Body of pancreas (tissue), 4 donors: ENCODE measurements at regions not wholly inside any gene's neighbourhood (a gene's known extent, or its start where the extent isn't known, plus 50 kb on each side); places are given as distances from the start of the nearest gene placed in this dataset.

Source experiments
- ATAC-seq: fragments of 150-250 bp; one replicate; pipeline ENCODE4 v1.9.1; 2016
- DNase-seq, 4 donors: peaks; one replicate each; pipeline ENCODE4 v3.0.0-alpha.2; 2019
- H3K27ac ChIP-seq, 4 donors: fragments of 200-600 bp; sonication (generic); 1 replicate in 3 of 4; 2 replicates in 1 of 4; pipeline versions ENCODE4 v1.5.1 to v1.6.1; 2016 to 2019; ENCODE audit warnings: mild to moderate bottlenecking in 1 of 4, mixed read lengths in 1 of 4, moderate library complexity in 1 of 4
- H3K27me3 ChIP-seq, 2 donors: fragments of 200-600 bp; sonication (generic); one replicate each; pipeline ENCODE4 v1.6.0; 2016; ENCODE audit warnings: mild to moderate bottlenecking in 1 of 2
- H3K36me3 ChIP-seq, 2 donors: fragments of 200-600 bp; sonication (generic); replicated peaks in 1 of 2; 2 replicates each; pipeline ENCODE4 v1.5.1; 2016; ENCODE audit warnings: low read depth in 2 of 2; ENCODE audit not compliant: insufficient read depth in 1 of 2
- H3K4me1 ChIP-seq: fragments of 200-600 bp; sonication (generic); one replicate; pipeline ENCODE4 v1.6.0; 2016
- H3K4me3 ChIP-seq, 2 donors: fragments of 200-600 bp; sonication (generic); 1 replicate in 1 of 2; 2 replicates in 1 of 2; pipeline ENCODE4 v1.5.1; 2016 to 2019
- H3K9me3 ChIP-seq, 3 donors: fragments of 200-600 bp; sonication (generic); 1 replicate in 2 of 3; 2 replicates in 1 of 3; pipeline ENCODE4 v1.5.1; 2016
- CTCF ChIP-seq, 7 experiments: fragments of 450-650 bp in 4 of 7; fragments of 200-600 bp in 3 of 7; sonication (generic) in 3 of 7; IDR thresholded peaks; one replicate each; pipeline ENCODE4 v1.5.1; 2016 to 2019; ENCODE audit warnings: antibody characterized with exemption in 7 of 7
- POLR2A ChIP-seq, 3 donors: fragments of 450-650 bp; IDR thresholded peaks; one replicate each; pipeline ENCODE4 v1.6.1; 2016; ENCODE audit warnings: antibody characterized with exemption in 3 of 3, mild to moderate bottlenecking in 2 of 3
- WGBS, 2 donors: methylation state at CpG; one replicate each; pipeline ENCODE4 v1.1.5; 2017; 5-methylcytosine and 5-hydroxymethylcytosine counted together
- intact Hi-C: fragments of 100-400 bp; cut with DNase I; formaldehyde crosslinking; loops from one replicate; pipeline ENCODE4 v1.15.1; 2023

DNA sequence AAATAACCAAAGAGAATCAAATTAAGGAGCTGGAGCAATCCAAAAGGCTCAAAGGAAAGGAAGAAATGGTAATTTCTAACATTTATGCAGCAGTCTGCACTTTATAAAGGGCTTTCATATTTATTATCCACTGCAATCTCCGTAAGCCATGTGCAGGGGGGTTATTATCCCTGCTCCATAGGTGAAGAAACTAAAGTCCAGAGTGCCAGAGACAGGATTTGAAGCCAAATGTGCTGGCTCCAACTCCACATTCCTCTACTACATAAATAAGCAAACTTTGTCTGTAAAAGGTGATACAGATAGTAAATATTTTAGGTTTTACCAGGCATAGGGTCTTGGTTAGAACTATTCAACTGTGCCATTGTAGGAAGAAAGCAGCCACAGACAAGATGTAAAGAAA is 221.4 kb downstream of the MINAR1 start:
- Histone ChIP-seq H3K4me1 (no peaks in the 10 kb centered on the region), H3K36me3 (no peaks in the 10 kb centered on the region), H3K4me3 (no peak overlapping the region), H3K27me3 (no peaks in the 10 kb centered on the region), H3K9me3 (no peaks in the 10 kb centered on the region), H3K27ac (no peak overlapping the region)
- TF ChIP-seq CTCF (IDR thresholded peaks at IDR 0.05) (no peak), POLR2A (IDR thresholded peaks at IDR 0.05) (no peak)
- WGBS, 2 donors = 44 to 71% methylated on average over 1 of the region's 1 CpG
- intact Hi-C loops = no loop called here
- no peak for ATAC-seq
- DNase-seq = no peak

GRCh38 chr15:79656151-79657000 is 224.2 kb downstream of the MINAR1 start:
- DNase-seq (no peak), ATAC-seq (no peak)
- no peaks in the 10 kb centered on the region for H3K27me3 ChIP-seq
- H3K4me1 ChIP-seq = no peaks in the 10 kb centered on the region
- no peaks in the 10 kb centered on the region for H3K9me3 ChIP-seq
- intact Hi-C loops = no loop called here
- H3K27ac ChIP-seq = no peak overlapping the region
- no peak for TF ChIP-seq POLR2A (IDR thresholded peaks at IDR 0.05)
- no peak for TF ChIP-seq CTCF (IDR thresholded peaks at IDR 0.05)
- H3K4me3 ChIP-seq = no peak overlapping the region
- WGBS, 2 donors = 52 to 57% methylated on average over 5 of the region's 5 CpGs
- H3K36me3 ChIP-seq = no peaks in the 10 kb centered on the region

DNA sequence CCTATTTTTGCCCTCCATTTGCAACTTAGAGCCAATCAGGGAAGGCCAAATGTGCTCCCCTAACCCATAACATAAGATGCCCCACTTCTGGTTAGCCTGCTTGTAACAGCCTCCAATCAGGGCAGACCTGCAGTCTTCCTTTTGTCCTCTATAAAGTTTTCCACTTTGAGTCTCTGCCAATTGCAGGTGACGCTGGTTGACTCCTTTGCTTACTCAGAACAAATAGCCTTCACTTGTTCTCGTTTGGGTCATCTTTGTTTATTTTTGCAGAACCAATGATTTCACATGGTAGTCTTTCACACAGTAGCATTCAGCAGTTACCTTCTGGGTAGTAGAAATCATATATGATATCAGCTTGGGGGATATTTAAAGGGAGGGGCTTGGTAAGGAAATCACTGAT is 225.6 kb downstream of the MINAR1 start:
- intact Hi-C loops = no loop called here

DNA sequence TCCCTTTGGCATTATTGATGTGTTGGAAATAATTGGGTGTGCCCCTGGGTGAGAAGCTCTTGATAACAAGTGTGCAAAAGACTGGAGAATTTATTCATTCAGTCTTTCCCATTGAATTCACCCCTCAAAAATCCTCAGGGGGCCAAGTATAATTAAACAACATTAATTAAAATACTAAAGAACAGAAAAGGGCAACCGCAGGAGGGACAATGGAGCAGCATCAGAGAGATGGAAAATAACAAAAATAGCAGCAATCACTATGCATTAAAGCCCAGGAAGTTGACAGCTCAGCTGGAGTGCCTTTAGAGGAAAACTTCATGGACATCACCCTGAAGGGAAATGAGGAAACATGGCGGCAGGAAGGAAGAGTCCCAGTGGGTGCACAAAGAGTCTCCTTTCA is 227.6 kb downstream of the MINAR1 start:
- no peaks in the 10 kb centered on the region for H3K9me3 ChIP-seq
- no peak for ATAC-seq
- WGBS, 2 donors = 72 to 77% methylated on average over 2 of the region's 2 CpGs
- H3K27ac ChIP-seq = no peak overlapping the region
- H3K36me3 ChIP-seq = no peaks in the 10 kb centered on the region
- H3K27me3 ChIP-seq = no peaks in the 10 kb centered on the region
- H3K4me3 ChIP-seq = no peak overlapping the region
- no peak for TF ChIP-seq CTCF (IDR thresholded peaks at IDR 0.05)
- no peak for TF ChIP-seq POLR2A (IDR thresholded peaks at IDR 0.05)
- intact Hi-C loops = no loop called here
- H3K4me1 ChIP-seq = no peaks in the 10 kb centered on the region
- DNase-seq = no peak

More for the DNA sequence above, 225.6 kb downstream of the MINAR1 start:
- no peak for TF ChIP-seq CTCF (IDR thresholded peaks at IDR 0.05)
- no peak for TF ChIP-seq POLR2A (IDR thresholded peaks at IDR 0.05)
- Histone ChIP-seq H3K27ac (no peak overlapping the region), H3K27me3 (no peaks in the 10 kb centered on the region), H3K36me3 (no peaks in the 10 kb centered on the region), H3K4me1 (no peaks in the 10 kb centered on the region), H3K4me3 (no peak overlapping the region), H3K9me3 (no peaks in the 10 kb centered on the region)
- DNase-seq (no peak), ATAC-seq (no peak)
- WGBS, 2 donors = 7 to 21% methylated on average over 2 of the region's 2 CpGs

DNA sequence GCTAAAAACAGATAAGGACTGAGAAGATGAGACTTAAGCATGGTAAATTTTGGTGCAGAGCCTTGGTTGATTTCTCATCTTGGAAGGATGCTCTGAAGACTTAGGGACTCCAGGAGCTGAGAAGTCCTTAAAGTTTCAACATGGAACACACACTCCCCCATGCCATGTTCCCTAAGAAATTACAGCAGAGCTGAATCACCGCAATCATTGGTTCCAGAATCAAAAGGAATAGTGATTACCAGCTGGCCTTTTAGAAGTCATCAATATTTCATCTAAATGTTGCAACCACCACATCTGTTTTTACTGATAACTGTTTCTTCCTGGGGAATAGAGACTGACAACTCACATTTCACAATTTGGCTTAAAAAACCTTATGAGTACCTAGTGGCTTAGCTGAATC is 229.3 kb downstream of the MINAR1 start:
- TF ChIP-seq CTCF (IDR thresholded peaks at IDR 0.05) (no peak), POLR2A (IDR thresholded peaks at IDR 0.05) (no peak)
- WGBS, 2 donors = 71 to 88% methylated on average over 1 of the region's 1 CpG

More for the DNA sequence above, 229.3 kb downstream of the MINAR1 start:
- H3K27ac ChIP-seq = no peak overlapping the region
- H3K4me3 ChIP-seq = no peak overlapping the region
- no peaks in the 10 kb centered on the region for H3K9me3 ChIP-seq
- H3K36me3 ChIP-seq = no peaks in the 10 kb centered on the region
- DNase-seq (no peak), ATAC-seq (no peak)
- intact Hi-C loops = no loop called here
- H3K27me3 ChIP-seq = no peaks in the 10 kb centered on the region
- H3K4me1 ChIP-seq = no peaks in the 10 kb centered on the region
